ENCODE measurements at regions not wholly inside any gene's neighbourhood (a gene's known extent, or its start where the extent isn't known, plus 50 kb on each side); places are given as distances from the start of the nearest gene placed in this dataset.

- Histone ChIP-seq H3K27me3 (replicated peaks; ENCODE audit: control insufficient read depth, insufficient read depth, low read length) (no peaks in the 10 kb centered on the region), H3K36me3 (ENCODE audit: control insufficient read depth, insufficient read depth, low read length) (no peaks in the 10 kb centered on the region)
- no peak for DNase-seq (ENCODE audit: extremely low read depth, insufficient read length)
Measured at GRCh38 chr2:81171447-81171846, 866.9 kb upstream of the LRRTM1 start.

GRCh38 chr2:81163583-81163982 is 859.0 kb upstream of the LRRTM1 start:
- no peak for TF ChIP-seq CTCF (IDR thresholded peaks at IDR 0.05; ENCODE audit: insufficient read depth, low read length, poor library complexity, severe bottlenecking)
- Histone ChIP-seq H3K4me3 (replicated peaks; ENCODE audit: low read depth, low read length) (no peak overlapping the region), H3K27me3 (replicated peaks; ENCODE audit: control insufficient read depth, insufficient read depth, low read length) (no peaks in the 10 kb centered on the region), H3K36me3 (ENCODE audit: control insufficient read depth, insufficient read depth, low read length) (no peaks in the 10 kb centered on the region)
- no peak for DNase-seq (ENCODE audit: extremely low read depth, insufficient read length)

More at GRCh38 chr2:81171447-81171846, 866.9 kb upstream of the LRRTM1 start:
- TF ChIP-seq CTCF (IDR thresholded peaks at IDR 0.05; ENCODE audit: insufficient read depth, low read length, poor library complexity, severe bottlenecking), result no peak
- no peak overlapping the region for H3K4me3 ChIP-seq (replicated peaks; ENCODE audit: low read depth, low read length)

GRCh38 chr2:81158505-81158904 is 854.0 kb upstream of the LRRTM1 start:
- DNase-seq (ENCODE audit: extremely low read depth, insufficient read length), result no peak
- TF ChIP-seq CTCF (IDR thresholded peaks at IDR 0.05; ENCODE audit: insufficient read depth, low read length, poor library complexity, severe bottlenecking), result no peak
- H3K36me3 ChIP-seq (ENCODE audit: control insufficient read depth, insufficient read depth, low read length), result no peaks in the 10 kb centered on the region
- no peak overlapping the region for H3K4me3 ChIP-seq (replicated peaks; ENCODE audit: low read depth, low read length)
- no peaks in the 10 kb centered on the region for H3K27me3 ChIP-seq (replicated peaks; ENCODE audit: control insufficient read depth, insufficient read depth, low read length)

- Histone ChIP-seq H3K4me3 (replicated peaks; ENCODE audit: low read depth, low read length) (no peak overlapping the region), H3K27me3 (replicated peaks; ENCODE audit: control insufficient read depth, insufficient read depth, low read length) (no peaks in the 10 kb centered on the region), H3K36me3 (ENCODE audit: control insufficient read depth, insufficient read depth, low read length) (no peaks in the 10 kb centered on the region)
- no peak for TF ChIP-seq CTCF (IDR thresholded peaks at IDR 0.05; ENCODE audit: insufficient read depth, low read length, poor library complexity, severe bottlenecking)
- DNase-seq (ENCODE audit: extremely low read depth, insufficient read length), result no peak
Measured at GRCh38 chr2:81148323-81148722, 843.8 kb upstream of the LRRTM1 start.

- TF ChIP-seq CTCF (IDR thresholded peaks at IDR 0.05; ENCODE audit: insufficient read depth, low read length, poor library complexity, severe bottlenecking), result no peak
- Histone ChIP-seq H3K27me3 (replicated peaks; ENCODE audit: control insufficient read depth, insufficient read depth, low read length) (no peaks in the 10 kb centered on the region), H3K36me3 (ENCODE audit: control insufficient read depth, insufficient read depth, low read length) (no peaks in the 10 kb centered on the region), H3K4me3 (replicated peaks; ENCODE audit: low read depth, low read length) (no peak overlapping the region)
- no peak for DNase-seq (ENCODE audit: extremely low read depth, insufficient read length)
Measured at GRCh38 chr2:81136296-81136695, 831.7 kb upstream of the LRRTM1 start.

- no peak for DNase-seq (ENCODE audit: extremely low read depth, insufficient read length)
- Histone ChIP-seq H3K36me3 (ENCODE audit: control insufficient read depth, insufficient read depth, low read length) (no peaks in the 10 kb centered on the region), H3K27me3 (replicated peaks; ENCODE audit: control insufficient read depth, insufficient read depth, low read length) (no peaks in the 10 kb centered on the region), H3K4me3 (replicated peaks; ENCODE audit: low read depth, low read length) (no peak overlapping the region)
- TF ChIP-seq CTCF (IDR thresholded peaks at IDR 0.05; ENCODE audit: insufficient read depth, low read length, poor library complexity, severe bottlenecking), result no peak
Measured at GRCh38 chr2:81097361-81097760, 792.8 kb upstream of the LRRTM1 start.
